BE2C (cell line): ENCODE measurements at regions not wholly inside any gene's neighbourhood (a gene's known extent, or its start where the extent isn't known, plus 50 kb on each side); places are given as distances from the start of the nearest gene placed in this dataset.

ENCODE experiments used
- DNase-seq: peaks from one replicate; pipeline ENCODE4 v3.0.0-alpha.2; 2020
- H3K27me3 ChIP-seq: fragments of 250-450 bp; sonication (Bioruptor Pico); 2 replicates; pipeline ENCODE4 v1.5.1; 2020; ENCODE audit warnings: mild to moderate bottlenecking
- H3K36me3 ChIP-seq: fragments of 250-450 bp; sonication (Bioruptor Pico); 2 replicates; pipeline ENCODE4 v1.5.1; 2020; ENCODE audit warnings: mild to moderate bottlenecking
- H3K4me1 ChIP-seq: fragments of 250-450 bp; sonication (Bioruptor Pico); 2 replicates; pipeline ENCODE4 v1.5.1; 2020
- H3K4me3 ChIP-seq: 2 replicates; pipeline ENCODE4 v1.5.1; 2011; ENCODE audit warnings: low read depth, low read length
- H3K9me3 ChIP-seq: fragments of 250-450 bp; sonication (Bioruptor Pico); 2 replicates; pipeline ENCODE4 v1.5.1; 2020
- TF ChIP-seq, protein P1 (sequence below): IDR thresholded peaks from 2 replicates; pipeline ENCODE4 v1.5.1; 2012; ENCODE audit warnings: mild to moderate bottlenecking, low read depth, low read length

DNA sequence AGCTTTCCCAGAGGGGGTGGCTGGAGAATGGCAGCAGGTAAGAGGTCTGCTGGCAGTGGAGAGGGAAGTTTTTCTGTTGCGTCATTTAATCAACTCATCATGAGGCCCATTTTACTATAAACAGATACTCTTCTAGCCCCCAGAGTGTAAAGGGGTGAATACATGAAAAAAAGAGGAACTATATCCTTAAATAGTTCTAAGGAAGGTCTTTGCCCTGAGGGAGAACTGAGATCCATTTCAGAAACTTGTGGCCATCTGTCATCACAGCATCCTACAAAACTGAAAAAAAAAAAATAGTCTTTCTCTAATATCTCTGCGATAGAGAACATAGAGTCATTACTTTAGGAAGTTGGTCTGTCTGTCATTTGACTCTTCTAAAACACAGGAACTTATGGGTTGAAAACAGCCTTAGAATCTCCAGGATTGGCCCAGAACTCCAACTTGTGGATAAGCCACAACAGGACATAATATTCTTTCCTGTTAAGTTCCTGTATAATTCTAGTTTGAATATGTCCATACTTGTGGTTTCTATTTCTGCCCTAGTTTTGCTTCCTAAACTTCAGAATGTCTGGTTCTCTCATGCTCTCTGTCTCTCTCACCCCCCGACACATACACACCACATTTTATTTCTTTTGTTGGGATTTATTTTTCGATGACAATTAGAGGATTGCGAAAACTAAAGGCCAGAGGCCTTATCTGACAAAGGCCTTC is 238.5 kb upstream of the PIK3R1 start:
- H3K27me3 ChIP-seq = no peaks in the 10 kb centered on the region
- no peak for DNase-seq
- H3K4me1 ChIP-seq = no peaks in the 10 kb centered on the region
- no peaks in the 10 kb centered on the region for H3K9me3 ChIP-seq
- no peaks in the 10 kb centered on the region for H3K36me3 ChIP-seq
- TF ChIP-seq, protein P1, sequence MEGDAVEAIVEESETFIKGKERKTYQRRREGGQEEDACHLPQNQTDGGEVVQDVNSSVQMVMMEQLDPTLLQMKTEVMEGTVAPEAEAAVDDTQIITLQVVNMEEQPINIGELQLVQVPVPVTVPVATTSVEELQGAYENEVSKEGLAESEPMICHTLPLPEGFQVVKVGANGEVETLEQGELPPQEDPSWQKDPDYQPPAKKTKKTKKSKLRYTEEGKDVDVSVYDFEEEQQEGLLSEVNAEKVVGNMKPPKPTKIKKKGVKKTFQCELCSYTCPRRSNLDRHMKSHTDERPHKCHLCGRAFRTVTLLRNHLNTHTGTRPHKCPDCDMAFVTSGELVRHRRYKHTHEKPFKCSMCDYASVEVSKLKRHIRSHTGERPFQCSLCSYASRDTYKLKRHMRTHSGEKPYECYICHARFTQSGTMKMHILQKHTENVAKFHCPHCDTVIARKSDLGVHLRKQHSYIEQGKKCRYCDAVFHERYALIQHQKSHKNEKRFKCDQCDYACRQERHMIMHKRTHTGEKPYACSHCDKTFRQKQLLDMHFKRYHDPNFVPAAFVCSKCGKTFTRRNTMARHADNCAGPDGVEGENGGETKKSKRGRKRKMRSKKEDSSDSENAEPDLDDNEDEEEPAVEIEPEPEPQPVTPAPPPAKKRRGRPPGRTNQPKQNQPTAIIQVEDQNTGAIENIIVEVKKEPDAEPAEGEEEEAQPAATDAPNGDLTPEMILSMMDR = no peak
- no peak overlapping the region for H3K4me3 ChIP-seq

DNA sequence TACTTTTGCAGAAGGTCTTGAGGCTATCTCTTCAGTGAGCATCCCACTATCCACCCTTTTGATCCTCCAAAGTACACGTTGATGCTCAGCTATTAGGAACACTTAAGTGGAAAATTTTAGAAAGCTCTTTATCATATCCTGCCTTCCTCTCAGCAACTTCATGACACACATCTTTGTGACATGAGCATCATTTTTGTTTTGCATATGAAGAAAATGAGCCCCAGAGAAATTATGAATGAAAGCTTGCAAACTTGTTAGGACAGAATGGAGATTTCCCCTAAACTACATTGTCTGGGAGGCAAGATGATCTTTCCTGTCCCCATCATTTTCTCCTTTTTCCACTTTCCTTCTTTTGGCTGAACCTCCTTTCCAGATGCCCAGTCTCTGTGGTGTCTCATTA is 239.4 kb upstream of the PIK3R1 start:
- Histone ChIP-seq H3K4me1 (no peaks in the 10 kb centered on the region), H3K36me3 (no peaks in the 10 kb centered on the region), H3K4me3 (no peak overlapping the region), H3K9me3 (no peaks in the 10 kb centered on the region), H3K27me3 (no peaks in the 10 kb centered on the region)
- TF ChIP-seq, protein P1 = no peak
- no peak for DNase-seq

DNA sequence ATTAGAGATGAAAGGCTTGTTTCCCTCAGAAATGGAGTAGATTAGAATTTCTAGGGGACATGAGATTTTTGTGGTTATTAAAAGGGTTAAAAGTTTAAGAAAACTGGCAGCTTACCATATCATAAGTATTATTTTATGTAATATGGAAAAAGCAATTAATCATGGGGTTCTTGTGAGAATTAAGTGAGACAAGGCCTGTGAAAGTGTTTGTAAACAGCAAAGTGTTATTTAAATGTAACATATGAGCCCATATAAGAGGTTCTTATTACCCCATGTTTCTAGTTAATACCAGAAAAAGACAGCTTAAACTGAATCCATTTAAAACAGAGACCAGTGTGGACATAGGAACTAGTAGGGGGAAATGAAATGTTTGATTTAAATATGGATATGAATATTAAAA is 241.1 kb upstream of the PIK3R1 start:
- Histone ChIP-seq H3K4me3 (no peak overlapping the region), H3K4me1 (no peaks in the 10 kb centered on the region), H3K9me3 (no peaks in the 10 kb centered on the region), H3K27me3 (no peaks in the 10 kb centered on the region), H3K36me3 (no peaks in the 10 kb centered on the region)
- TF ChIP-seq, protein P1 = no peak
- no peak for DNase-seq

DNA sequence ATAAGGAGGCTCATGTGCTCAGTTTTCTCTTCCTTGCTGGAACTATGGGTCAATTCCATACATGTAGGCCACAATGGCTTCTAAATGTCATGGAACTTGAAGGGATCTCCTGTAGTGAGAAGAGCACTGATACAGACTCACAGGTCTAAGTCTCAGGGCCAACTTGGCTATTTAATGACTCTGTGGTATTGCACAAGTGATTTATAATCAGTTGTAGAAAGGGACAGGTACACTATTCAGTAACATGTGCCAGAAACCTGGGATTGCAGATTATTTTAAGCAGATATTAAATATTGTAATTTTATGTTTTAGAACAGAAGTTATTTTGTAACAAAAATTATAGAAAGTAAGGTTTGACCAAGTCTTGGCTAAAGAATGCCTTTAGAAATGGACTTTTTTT is 241.5 kb upstream of the PIK3R1 start:
- Histone ChIP-seq H3K27me3 (no peaks in the 10 kb centered on the region), H3K4me3 (no peak overlapping the region), H3K9me3 (no peaks in the 10 kb centered on the region), H3K4me1 (no peaks in the 10 kb centered on the region), H3K36me3 (no peaks in the 10 kb centered on the region)
- no peak for DNase-seq
- TF ChIP-seq, protein P1 = no peak

DNA sequence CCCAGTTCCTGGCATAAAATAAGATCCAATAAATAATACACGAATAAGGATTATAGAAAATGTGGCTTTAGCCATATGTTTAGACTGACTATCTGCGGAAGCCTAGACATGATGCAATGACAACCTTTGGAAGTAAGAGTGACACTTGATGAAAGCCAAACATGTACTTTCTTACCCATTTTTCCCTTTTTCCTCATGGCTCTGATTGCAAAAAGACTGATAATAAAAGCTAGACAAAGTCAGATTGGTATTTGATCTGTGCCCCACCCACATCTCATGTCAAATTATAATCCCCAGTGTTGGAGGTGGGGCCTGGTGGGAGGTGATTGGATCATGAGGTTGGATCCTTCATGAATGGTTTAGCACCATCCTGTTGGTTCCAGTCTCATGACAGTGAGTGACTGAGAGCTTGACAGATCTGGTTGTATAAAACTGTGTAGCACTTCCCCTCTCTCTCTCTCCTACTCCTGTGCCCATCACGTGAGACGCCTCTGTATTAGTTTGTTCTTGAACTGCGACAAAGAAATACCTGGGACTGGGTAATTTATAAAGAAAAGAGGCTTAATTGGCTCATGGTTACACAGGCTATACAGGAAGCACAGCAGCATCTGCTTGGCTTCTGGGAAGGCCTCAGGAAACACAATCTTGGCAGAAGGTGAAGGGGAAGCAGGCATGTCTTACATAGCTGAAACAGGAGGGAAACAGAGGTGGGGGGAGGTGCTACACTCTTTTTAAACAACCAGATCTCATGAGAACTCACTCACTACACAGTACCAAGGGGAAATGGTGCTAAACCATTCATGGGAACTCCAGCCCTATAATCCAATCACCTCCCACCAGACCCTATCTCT is 243.4 kb upstream of the PIK3R1 start:
- DNase-seq = no peak

More for the DNA sequence above, 243.4 kb upstream of the PIK3R1 start:
- Histone ChIP-seq H3K4me1 (no peaks in the 10 kb centered on the region), H3K27me3 (no peaks in the 10 kb centered on the region), H3K36me3 (no peaks in the 10 kb centered on the region), H3K4me3 (no peak overlapping the region), H3K9me3 (no peaks in the 10 kb centered on the region)
- TF ChIP-seq, protein P1 = no peak
